ENCODE measurements at regions not wholly inside any gene's neighbourhood (a gene's known extent, or its start where the extent isn't known, plus 50 kb on each side); places are given as distances from the start of the nearest gene placed in this dataset.
A peak's percentile ranks its signal among the peaks of the same experiment; 100 is the strongest.

DNA sequence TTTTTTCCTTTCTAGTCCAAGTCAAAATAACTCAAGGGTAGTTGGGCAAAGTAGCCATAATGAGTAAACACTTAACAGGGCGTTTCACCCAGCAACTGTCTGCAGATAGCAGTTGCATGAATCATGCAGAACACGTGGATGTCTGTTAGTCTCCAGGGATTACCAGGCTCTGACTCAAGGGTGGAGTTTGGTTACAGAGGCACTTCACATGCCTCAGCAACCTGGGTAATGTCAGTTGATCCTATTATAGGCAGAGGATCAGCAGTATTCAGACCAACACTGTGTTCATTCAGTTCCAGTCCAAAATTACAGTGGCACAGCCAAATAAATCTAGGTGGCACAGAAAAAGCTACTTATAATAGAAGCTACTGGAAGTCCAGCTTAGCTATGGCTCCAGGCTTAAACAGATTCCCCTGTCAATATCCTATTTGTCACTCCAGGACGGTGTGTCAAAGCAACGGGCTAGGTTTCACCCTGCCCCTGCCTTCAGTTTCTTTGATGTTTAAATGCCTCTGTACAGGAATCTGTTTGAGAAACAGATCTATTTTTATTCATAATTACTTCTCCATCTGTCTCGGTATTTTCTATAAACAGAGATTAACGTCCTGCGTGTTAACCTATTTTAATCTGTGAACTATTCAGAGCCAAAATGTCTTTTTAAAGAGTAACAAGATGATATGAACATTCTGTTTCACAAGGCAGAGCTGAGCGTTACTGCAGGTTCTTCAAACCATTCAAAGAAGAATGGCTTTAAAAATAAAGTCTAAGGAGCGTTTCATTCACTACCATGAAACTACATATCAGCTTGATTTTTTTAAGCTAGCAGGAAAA lies 162.6 kb upstream of the AKR1E2 start:
- TF ChIP-seq POLR2AphosphoS5 (IDR thresholded peaks at IDR 0.05): peak in 1 of 3 donors; percentile 16
- no peak for TF ChIP-seq CTCF (IDR thresholded peaks at IDR 0.05 in 8 of 11, conservative IDR thresholded peaks at IDR 0.05 in 3 of 11)
- no peak for TF ChIP-seq POLR2A (IDR thresholded peaks at IDR 0.05)
